Liver (tissue), 3 donors: ENCODE measurements at regions not wholly inside any gene's neighbourhood (a gene's known extent, or its start where the extent isn't known, plus 50 kb on each side); places are given as distances from the start of the nearest gene placed in this dataset.

Source experiments
- CTCF ChIP-seq: fragments of 150-350 bp; IDR thresholded peaks from 2 replicates; pipeline ENCODE4 v1.5.1; 2017; ENCODE audit warnings: improper control_type of control experiment, low read depth, low read length; ENCODE audit not compliant: missing input control
- GABPA ChIP-seq, 2 donors: IDR thresholded peaks in 1 of 2; conservative IDR thresholded peaks in 1 of 2; 2 replicates each; pipeline ENCODE4 v1.6.1; 2016; ENCODE audit warnings: antibody characterized with exemption in 2 of 2, mild to moderate bottlenecking in 1 of 2, moderate library complexity in 1 of 2
- JUND ChIP-seq, 2 donors: IDR thresholded peaks; 2 replicates each; pipeline ENCODE4 v1.6.1; 2016; ENCODE audit warnings: antibody characterized with exemption in 2 of 2
- MAX ChIP-seq: IDR thresholded peaks from 2 replicates; pipeline ENCODE4 v1.6.1; 2016; ENCODE audit warnings: antibody characterized with exemption
- RAD21 ChIP-seq, 2 donors: IDR thresholded peaks; 2 replicates each; pipeline ENCODE4 v1.6.1; 2016; ENCODE audit warnings: antibody characterized with exemption in 2 of 2, mild to moderate bottlenecking in 2 of 2
- REST ChIP-seq: IDR thresholded peaks from 2 replicates; pipeline ENCODE4 v1.6.1; 2016; ENCODE audit warnings: antibody characterized with exemption, mild to moderate bottlenecking
- RXRA ChIP-seq, 2 donors: IDR thresholded peaks; 2 replicates each; pipeline ENCODE4 v1.6.1; 2017 to 2018; ENCODE audit warnings: antibody characterized with exemption in 2 of 2, mild to moderate bottlenecking in 1 of 2
- SP1 ChIP-seq: IDR thresholded peaks from 2 replicates; pipeline ENCODE4 v1.6.1; 2018; ENCODE audit warnings: antibody characterized with exemption, mild to moderate bottlenecking
- TAF1 ChIP-seq: conservative IDR thresholded peaks from 2 replicates; pipeline ENCODE4 v1.6.1; 2016; ENCODE audit warnings: antibody characterized with exemption, mild to moderate bottlenecking
- YY1 ChIP-seq: IDR thresholded peaks from 2 replicates; pipeline ENCODE4 v1.6.1; 2016; ENCODE audit warnings: antibody characterized with exemption, mild to moderate bottlenecking
- ZBTB33 ChIP-seq: IDR thresholded peaks from 2 replicates; pipeline ENCODE4 v1.6.1; 2016; ENCODE audit warnings: antibody characterized with exemption
- donor health status: healthy.
- donor health status: healthy.

- TF ChIP-seq CTCF = no peak
- TF ChIP-seq RAD21 (IDR thresholded peaks at IDR 0.05) = no peak
- no peak for TF ChIP-seq SP1
- TF ChIP-seq TAF1 = no peak
- TF ChIP-seq MAX = no peak
- no peak for TF ChIP-seq ZBTB33
- no peak for TF ChIP-seq REST
- no peak for TF ChIP-seq GABPA (IDR thresholded peaks at IDR 0.05 in 1 of 2, conservative IDR thresholded peaks at IDR 0.05 in 1 of 2)
- TF ChIP-seq YY1 = no peak
- no peak for TF ChIP-seq RXRA (IDR thresholded peaks at IDR 0.05)
- no peak for TF ChIP-seq JUND (IDR thresholded peaks at IDR 0.05)
These were observed 572.1 kb downstream of the TLE4 start for GRCh38 chr9:80143899-80144298.
